ENCODE measurements at regions not wholly inside any gene's neighbourhood (a gene's known extent, or its start where the extent isn't known, plus 50 kb on each side); places are given as distances from the start of the nearest gene placed in this dataset.

DNA sequence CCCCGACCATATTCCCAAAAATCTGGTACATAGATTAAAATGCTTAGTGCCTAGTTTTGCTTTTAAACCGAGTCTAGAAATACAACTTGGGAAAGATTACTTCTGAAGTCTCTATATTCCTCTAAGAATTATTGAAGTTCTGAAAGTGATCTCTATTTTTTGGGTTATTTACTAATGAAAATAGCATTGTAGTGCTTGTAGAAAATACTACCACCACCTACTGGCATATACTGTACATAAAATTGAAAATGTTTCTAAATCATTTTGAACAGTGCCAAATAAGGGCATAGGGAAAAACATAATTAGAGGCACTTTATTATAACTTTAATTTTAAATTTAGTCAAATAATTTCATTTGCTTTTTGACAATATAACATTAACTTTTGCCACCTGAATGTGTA is 1399.6 kb upstream of the ZEB2 start:
- H3K27ac ChIP-seq (replicated peaks) = no peak overlapping the region
- no peak overlapping the region for H3K4me3 ChIP-seq (replicated peaks; ENCODE audit: insufficient read depth, low read length)
- TF ChIP-seq, protein P1, sequence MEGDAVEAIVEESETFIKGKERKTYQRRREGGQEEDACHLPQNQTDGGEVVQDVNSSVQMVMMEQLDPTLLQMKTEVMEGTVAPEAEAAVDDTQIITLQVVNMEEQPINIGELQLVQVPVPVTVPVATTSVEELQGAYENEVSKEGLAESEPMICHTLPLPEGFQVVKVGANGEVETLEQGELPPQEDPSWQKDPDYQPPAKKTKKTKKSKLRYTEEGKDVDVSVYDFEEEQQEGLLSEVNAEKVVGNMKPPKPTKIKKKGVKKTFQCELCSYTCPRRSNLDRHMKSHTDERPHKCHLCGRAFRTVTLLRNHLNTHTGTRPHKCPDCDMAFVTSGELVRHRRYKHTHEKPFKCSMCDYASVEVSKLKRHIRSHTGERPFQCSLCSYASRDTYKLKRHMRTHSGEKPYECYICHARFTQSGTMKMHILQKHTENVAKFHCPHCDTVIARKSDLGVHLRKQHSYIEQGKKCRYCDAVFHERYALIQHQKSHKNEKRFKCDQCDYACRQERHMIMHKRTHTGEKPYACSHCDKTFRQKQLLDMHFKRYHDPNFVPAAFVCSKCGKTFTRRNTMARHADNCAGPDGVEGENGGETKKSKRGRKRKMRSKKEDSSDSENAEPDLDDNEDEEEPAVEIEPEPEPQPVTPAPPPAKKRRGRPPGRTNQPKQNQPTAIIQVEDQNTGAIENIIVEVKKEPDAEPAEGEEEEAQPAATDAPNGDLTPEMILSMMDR (IDR thresholded peaks at IDR 0.05; ENCODE audit: insufficient read depth, low read length) = no peak
- TF ChIP-seq REST (IDR thresholded peaks at IDR 0.05; ENCODE audit: insufficient replicate concordance, low read depth) = no peak
- TF ChIP-seq SPI1 (IDR thresholded peaks at IDR 0.05; ENCODE audit: borderline replicate concordance, low read depth) = no peak
- TF ChIP-seq POLR2AphosphoS5 (IDR thresholded peaks at IDR 0.05; ENCODE audit: low read depth) = no peak
- no peaks in the 10 kb centered on the region for H3K27me3 ChIP-seq (ENCODE audit: insufficient read depth, poor library complexity, severe bottlenecking)
- DNase-seq (ENCODE audit: low read depth in 1 of 2, low spot score in 1 of 2) = no peak

DNA sequence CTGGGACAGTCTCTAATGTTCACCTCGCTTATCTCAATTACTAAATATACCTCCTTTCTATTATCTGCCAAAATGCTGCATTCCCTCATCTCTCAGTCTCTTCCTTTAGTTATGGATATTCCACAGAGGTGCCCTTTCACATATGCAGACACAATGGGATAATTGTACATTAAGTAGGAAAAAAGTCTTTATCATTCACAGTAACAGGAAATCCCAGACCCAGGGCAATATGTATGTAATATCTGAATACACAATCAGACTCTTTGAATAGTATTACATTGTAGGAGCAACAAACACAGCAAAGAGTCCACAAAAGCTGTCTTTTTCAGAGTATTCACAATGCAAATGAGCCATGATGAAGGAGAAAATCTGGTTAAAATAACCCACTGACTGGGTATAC is 1399.0 kb upstream of the ZEB2 start:
- Histone ChIP-seq H3K4me3 (replicated peaks; ENCODE audit: insufficient read depth, low read length) (no peak overlapping the region), H3K27ac (replicated peaks) (no peak overlapping the region), H3K27me3 (ENCODE audit: insufficient read depth, poor library complexity, severe bottlenecking) (no peaks in the 10 kb centered on the region)
- DNase-seq (ENCODE audit: low read depth in 1 of 2, low spot score in 1 of 2) = no peak
- TF ChIP-seq POLR2AphosphoS5 (IDR thresholded peaks at IDR 0.05; ENCODE audit: low read depth) (no peak), REST (IDR thresholded peaks at IDR 0.05; ENCODE audit: insufficient replicate concordance, low read depth) (no peak), SPI1 (IDR thresholded peaks at IDR 0.05; ENCODE audit: borderline replicate concordance, low read depth) (no peak), GABPA (IDR thresholded peaks at IDR 0.05; ENCODE audit: low read depth) (no peak)
- TF ChIP-seq, protein P1 (IDR thresholded peaks at IDR 0.05; ENCODE audit: insufficient read depth, low read length) = no peak

GRCh38 chr2:145916799-145917198 is 1396.9 kb upstream of the ZEB2 start:
- DNase-seq (ENCODE audit: low read depth in 1 of 2, low spot score in 1 of 2) = no peak
- TF ChIP-seq REST (IDR thresholded peaks at IDR 0.05; ENCODE audit: insufficient replicate concordance, low read depth) = no peak
- TF ChIP-seq, protein P1 (IDR thresholded peaks at IDR 0.05; ENCODE audit: insufficient read depth, low read length) = no peak
- TF ChIP-seq SPI1 (IDR thresholded peaks at IDR 0.05; ENCODE audit: borderline replicate concordance, low read depth) = no peak
- TF ChIP-seq GABPA (IDR thresholded peaks at IDR 0.05; ENCODE audit: low read depth) = no peak
- no peak for TF ChIP-seq POLR2AphosphoS5 (IDR thresholded peaks at IDR 0.05; ENCODE audit: low read depth)
- Histone ChIP-seq H3K27ac (replicated peaks) (no peak overlapping the region), H3K4me3 (replicated peaks; ENCODE audit: insufficient read depth, low read length) (no peak overlapping the region), H3K27me3 (ENCODE audit: insufficient read depth, poor library complexity, severe bottlenecking) (no peaks in the 10 kb centered on the region)

Measured in HL-60 (cell line).